SU-DHL-6 (cell line): ENCODE measurements at regions not wholly inside any gene's neighbourhood (a gene's known extent, or its start where the extent isn't known, plus 50 kb on each side); places are given as distances from the start of the nearest gene placed in this dataset.

Experiments
- H2AFZ ChIP-seq: fragments of 200-600 bp; sonication (generic); 2 replicates; pipeline ENCODE4 v1.6.1; 2014; ENCODE audit warnings: low read depth, mild to moderate bottlenecking, moderate library complexity, mixed read lengths, antibody characterized with exemption, low read length; ENCODE audit not compliant: severe bottlenecking
- H3F3A ChIP-seq: fragments of 200-600 bp; shearing (Covaris generic); 2 replicates; pipeline ENCODE4 v1.6.0; 2016; ENCODE audit warnings: antibody characterized with exemption, mild to moderate bottlenecking; ENCODE audit not compliant: insufficient read depth
- H3K27ac ChIP-seq: fragments of 200-600 bp; sonication (generic); 2 replicates; pipeline ENCODE4 v1.5.1; 2016; ENCODE audit warnings: low read depth, mild to moderate bottlenecking, low read length, moderate library complexity, mixed read lengths
- H3K27me3 ChIP-seq: fragments of 200-600 bp; sonication (generic), shearing (Covaris generic); 2 replicates; pipeline ENCODE4 v1.6.0; 2014; ENCODE audit warnings: mild to moderate bottlenecking, low read length
- H3K36me3 ChIP-seq: fragments of 200-600 bp; sonication (generic); 2 replicates; pipeline ENCODE4 v1.6.1; 2014; ENCODE audit warnings: mild to moderate bottlenecking, low read length, mixed read lengths
- H3K4me2 ChIP-seq: fragments of 300-600, 200-600 bp; shearing (Covaris generic), sonication (generic); 2 replicates; pipeline ENCODE4 v1.6.0; 2014; ENCODE audit warnings: low read length, low read depth, mild to moderate bottlenecking; ENCODE audit not compliant: poor library complexity, severe bottlenecking
- H3K4me3 ChIP-seq: fragments of 200-600 bp; sonication (generic); 2 replicates; pipeline ENCODE4 v1.5.1; 2014; ENCODE audit warnings: antibody characterized with exemption, low read length, mild to moderate bottlenecking, mixed read lengths; ENCODE audit not compliant: insufficient read depth, poor library complexity, severe bottlenecking
- H3K79me2 ChIP-seq: fragments of 200-600 bp; sonication (generic); 2 replicates; pipeline ENCODE4 v1.6.1; 2014; ENCODE audit warnings: mild to moderate bottlenecking, low read length, moderate library complexity; ENCODE audit not compliant: insufficient read depth
- H3K9ac ChIP-seq: fragments of 200-600 bp; sonication (generic); 2 replicates; pipeline ENCODE4 v1.7.0; 2014; ENCODE audit warnings: mild to moderate bottlenecking, low read length
- H3K9me2 ChIP-seq: fragments of 200-600 bp; sonication (generic); replicated peaks from 2 replicates; pipeline ENCODE4 v1.6.1; 2014; ENCODE audit warnings: low read length; ENCODE audit not compliant: insufficient read depth
- H3K9me3 ChIP-seq: fragments of 200-600 bp; sonication (generic); 2 replicates; pipeline ENCODE4 v1.6.1; 2014; ENCODE audit warnings: low read length, mixed read lengths; ENCODE audit not compliant: insufficient read depth
- H4K20me1 ChIP-seq: fragments of 200-600 bp; sonication (generic); 2 replicates; pipeline ENCODE4 v1.6.1; 2014; ENCODE audit warnings: low read depth, mild to moderate bottlenecking, antibody characterized with exemption, low read length, moderate library complexity, mixed read lengths
- EZH2phosphoT487 ChIP-seq: fragments of 200-600 bp; sonication (generic), shearing (Covaris generic); conservative IDR thresholded peaks from 2 replicates; pipeline ENCODE4 v1.6.1; 2018; ENCODE audit warnings: mild to moderate bottlenecking, antibody characterized with exemption, low read length, moderate library complexity, mixed read lengths
- TF ChIP-seq, protein P1 (sequence below): fragments of 200-600 bp; sonication (generic); IDR thresholded peaks from one replicate; pipeline ENCODE4 v1.5.1; 2017; ENCODE audit warnings: antibody characterized with exemption, mild to moderate bottlenecking, low read length, moderate library complexity; ENCODE audit not compliant: insufficient read depth, poor library complexity, severe bottlenecking

- Histone ChIP-seq H3K4me3 (no peak overlapping the region), H2AFZ (no peak overlapping the region), H3K9me2 (no peaks in the 10 kb centered on the region), H3K27me3 (no peaks in the 10 kb centered on the region), H3F3A (no peaks in the 10 kb centered on the region), H4K20me1 (no peaks in the 10 kb centered on the region), H3K9me3 (no peaks in the 10 kb centered on the region), H3K79me2 (no peaks in the 10 kb centered on the region), H3K4me2 (peak overlapping the region; percentile 34), H3K9ac (no peak overlapping the region), H3K27ac (no peak overlapping the region), H3K36me3 (no peaks in the 10 kb centered on the region)
- TF ChIP-seq, protein P1, sequence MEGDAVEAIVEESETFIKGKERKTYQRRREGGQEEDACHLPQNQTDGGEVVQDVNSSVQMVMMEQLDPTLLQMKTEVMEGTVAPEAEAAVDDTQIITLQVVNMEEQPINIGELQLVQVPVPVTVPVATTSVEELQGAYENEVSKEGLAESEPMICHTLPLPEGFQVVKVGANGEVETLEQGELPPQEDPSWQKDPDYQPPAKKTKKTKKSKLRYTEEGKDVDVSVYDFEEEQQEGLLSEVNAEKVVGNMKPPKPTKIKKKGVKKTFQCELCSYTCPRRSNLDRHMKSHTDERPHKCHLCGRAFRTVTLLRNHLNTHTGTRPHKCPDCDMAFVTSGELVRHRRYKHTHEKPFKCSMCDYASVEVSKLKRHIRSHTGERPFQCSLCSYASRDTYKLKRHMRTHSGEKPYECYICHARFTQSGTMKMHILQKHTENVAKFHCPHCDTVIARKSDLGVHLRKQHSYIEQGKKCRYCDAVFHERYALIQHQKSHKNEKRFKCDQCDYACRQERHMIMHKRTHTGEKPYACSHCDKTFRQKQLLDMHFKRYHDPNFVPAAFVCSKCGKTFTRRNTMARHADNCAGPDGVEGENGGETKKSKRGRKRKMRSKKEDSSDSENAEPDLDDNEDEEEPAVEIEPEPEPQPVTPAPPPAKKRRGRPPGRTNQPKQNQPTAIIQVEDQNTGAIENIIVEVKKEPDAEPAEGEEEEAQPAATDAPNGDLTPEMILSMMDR = peak; percentile 74
- no peak for TF ChIP-seq EZH2phosphoT487
Observed at GRCh38 chr14:83300476-83301064, 1766.9 kb upstream of the SEL1L start.

DNA sequence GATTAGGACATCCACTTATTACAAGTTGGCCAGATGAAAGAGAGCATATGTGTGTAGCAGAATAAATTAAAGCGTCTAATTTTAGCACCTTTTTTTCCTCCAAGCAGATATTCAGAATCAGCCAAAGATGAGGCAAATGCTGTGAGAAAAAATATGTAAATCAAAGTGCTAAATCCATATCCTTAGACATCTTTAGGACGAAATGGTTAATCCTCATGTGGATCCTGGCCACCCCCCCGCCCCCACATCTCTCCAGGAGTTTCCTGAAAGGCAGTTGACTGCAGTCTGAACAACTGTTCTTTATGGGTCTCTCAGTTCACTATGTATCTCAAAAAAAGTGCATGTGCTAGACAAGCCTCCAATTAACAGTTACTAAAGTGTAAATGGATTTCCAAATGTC, 1768.1 kb upstream of the SEL1L start:
- Histone ChIP-seq H3K9me2 (no peaks in the 10 kb centered on the region), H3K79me2 (no peaks in the 10 kb centered on the region), H3K9ac (no peak overlapping the region), H2AFZ (no peak overlapping the region), H3K27me3 (no peaks in the 10 kb centered on the region), H3K36me3 (no peaks in the 10 kb centered on the region), H4K20me1 (no peaks in the 10 kb centered on the region), H3K27ac (no peak overlapping the region), H3K9me3 (no peaks in the 10 kb centered on the region), H3F3A (no peaks in the 10 kb centered on the region), H3K4me2 (peak overlapping the region; percentile 34), H3K4me3 (no peak overlapping the region)
- no peak for TF ChIP-seq EZH2phosphoT487
- TF ChIP-seq, protein P1 = no peak

- Histone ChIP-seq H3K27ac (no peak overlapping the region), H3K9me3 (no peaks in the 10 kb centered on the region), H4K20me1 (no peaks in the 10 kb centered on the region), H3K9ac (no peak overlapping the region), H3K79me2 (no peaks in the 10 kb centered on the region), H3K4me3 (no peak overlapping the region), H2AFZ (no peak overlapping the region), H3K4me2 (no peak overlapping the region), H3F3A (no peaks in the 10 kb centered on the region), H3K36me3 (no peaks in the 10 kb centered on the region), H3K27me3 (no peaks in the 10 kb centered on the region), H3K9me2 (no peaks in the 10 kb centered on the region)
- no peak for TF ChIP-seq EZH2phosphoT487
- TF ChIP-seq, protein P1 = no peak
Observed at GRCh38 chr14:83309211-83309610, 1775.6 kb upstream of the SEL1L start.
